ENCODE measurements at regions not wholly inside any gene's neighbourhood (a gene's known extent, or its start where the extent isn't known, plus 50 kb on each side); places are given as distances from the start of the nearest gene placed in this dataset.

- peak; percentile 61 to 84 for DNase-seq
- H4K91ac ChIP-seq (ENCODE audit: low read depth, low read length): peak overlapping the region; percentile 26
- H3K36me3 ChIP-seq (ENCODE audit: control insufficient read depth in 1 of 2, insufficient read depth in 2 of 2, low read length in 2 of 2): no peaks in the 10 kb centered on the region
- no CpG with 5 or more reads among the region's 6 CpGs for WGBS (ENCODE audit: extremely low coverage, insufficient coverage, insufficient read length)
- no peak overlapping the region for H3K4ac ChIP-seq (ENCODE audit: low read depth, low read length)
- no peaks in the 10 kb centered on the region for H3K27me3 ChIP-seq (ENCODE audit: insufficient read depth, low read length)
- H3K4me2 ChIP-seq (ENCODE audit: low read length): no peak overlapping the region
- no peak overlapping the region for H2AFZ ChIP-seq (ENCODE audit: insufficient read depth, low read length, poor library complexity)
- H3K27ac ChIP-seq (ENCODE audit: low read depth, low read length): no peak overlapping the region
- H3K14ac ChIP-seq (ENCODE audit: low read length): no peak overlapping the region
- H4K12ac ChIP-seq (ENCODE audit: low read depth, low read length): no peak overlapping the region
- no peak overlapping the region for H2AK5ac ChIP-seq (ENCODE audit: low read length)
- H2BK5ac ChIP-seq (ENCODE audit: low read depth, low read length, poor library complexity): no peak overlapping the region
- H3K4me3 ChIP-seq (ENCODE audit: low read depth, low read length): no peak overlapping the region
- peaks cover 5 to 6% of the 10 kb centered on the region in 2 experiments for H3K4me1 ChIP-seq (ENCODE audit: control insufficient read depth in 1 of 2, insufficient read depth in 2 of 2, low read length in 2 of 2)
- H3K9ac ChIP-seq (ENCODE audit: low read length): no peak overlapping the region
- no peak overlapping the region for H3K23ac ChIP-seq (ENCODE audit: low read length)
- H2BK120ac ChIP-seq (ENCODE audit: insufficient read depth, low read length, poor library complexity): peak overlapping the region; percentile 8
- H3K79me1 ChIP-seq (ENCODE audit: low read length): peaks cover 2% of the 10 kb centered on the region
- no peak overlapping the region for H2BK12ac ChIP-seq (ENCODE audit: low read length)
- no peak overlapping the region for H4K8ac ChIP-seq (ENCODE audit: low read depth, low read length)
- no peaks in the 10 kb centered on the region for H3K9me3 ChIP-seq (ENCODE audit: insufficient read depth, low read depth, low read length)
- no peaks in the 10 kb centered on the region for H3K79me2 ChIP-seq (ENCODE audit: control insufficient read depth, insufficient read depth, low read length, poor library complexity)
- H3K18ac ChIP-seq (ENCODE audit: low read length): no peak overlapping the region
Observed at GRCh38 chr4:100086766-100087431, 103.4 kb downstream of the DDIT4L start.

- Histone ChIP-seq H3K4me3 (ENCODE audit: low read depth, low read length) (no peak overlapping the region), H4K12ac (ENCODE audit: low read depth, low read length) (no peak overlapping the region), H3K4me1 (ENCODE audit: control insufficient read depth in 1 of 2, insufficient read depth in 2 of 2, low read length in 2 of 2) (peaks cover 5 to 6% of the 10 kb centered on the region in 2 experiments), H2AFZ (ENCODE audit: insufficient read depth, low read length, poor library complexity) (no peak overlapping the region), H2BK120ac (ENCODE audit: insufficient read depth, low read length, poor library complexity) (no peak overlapping the region), H3K4me2 (ENCODE audit: low read length) (no peak overlapping the region), H3K9me3 (ENCODE audit: insufficient read depth, low read depth, low read length) (no peaks in the 10 kb centered on the region), H3K79me1 (ENCODE audit: low read length) (peaks cover 2% of the 10 kb centered on the region), H3K18ac (ENCODE audit: low read length) (no peak overlapping the region), H3K79me2 (ENCODE audit: control insufficient read depth, insufficient read depth, low read length, poor library complexity) (no peaks in the 10 kb centered on the region), H3K27ac (ENCODE audit: low read depth, low read length) (no peak overlapping the region), H2AK5ac (ENCODE audit: low read length) (no peak overlapping the region), H3K14ac (ENCODE audit: low read length) (no peak overlapping the region), H3K23ac (ENCODE audit: low read length) (no peak overlapping the region), H2BK12ac (ENCODE audit: low read length) (no peak overlapping the region), H4K8ac (ENCODE audit: low read depth, low read length) (no peak overlapping the region), H3K4ac (ENCODE audit: low read depth, low read length) (no peak overlapping the region), H3K27me3 (ENCODE audit: insufficient read depth, low read length) (no peaks in the 10 kb centered on the region), H2BK5ac (ENCODE audit: low read depth, low read length, poor library complexity) (no peak overlapping the region), H4K91ac (ENCODE audit: low read depth, low read length) (no peak overlapping the region), H3K36me3 (ENCODE audit: control insufficient read depth in 1 of 2, insufficient read depth in 2 of 2, low read length in 2 of 2) (no peaks in the 10 kb centered on the region), H3K9ac (ENCODE audit: low read length) (no peak overlapping the region)
- no peak for DNase-seq
- WGBS (ENCODE audit: extremely low coverage, insufficient coverage, insufficient read length): no CpG with 5 or more reads among the region's 1 CpG
Observed at GRCh38 chr4:100084892-100085291, 105.4 kb downstream of the DDIT4L start.

- Histone ChIP-seq H3K14ac (ENCODE audit: low read length) (no peak overlapping the region), H3K4ac (ENCODE audit: low read depth, low read length) (no peak overlapping the region), H3K79me2 (ENCODE audit: control insufficient read depth, insufficient read depth, low read length, poor library complexity) (no peaks in the 10 kb centered on the region), H3K9ac (ENCODE audit: low read length) (no peak overlapping the region), H3K27ac (ENCODE audit: low read depth, low read length) (no peak overlapping the region), H3K36me3 (ENCODE audit: control insufficient read depth in 1 of 2, insufficient read depth in 2 of 2, low read length in 2 of 2) (no peaks in the 10 kb centered on the region), H3K79me1 (ENCODE audit: low read length) (peaks cover 2% of the 10 kb centered on the region), H4K91ac (ENCODE audit: low read depth, low read length) (no peak overlapping the region), H3K4me2 (ENCODE audit: low read length) (no peak overlapping the region), H2AK5ac (ENCODE audit: low read length) (no peak overlapping the region), H2AFZ (ENCODE audit: insufficient read depth, low read length, poor library complexity) (no peak overlapping the region), H4K8ac (ENCODE audit: low read depth, low read length) (no peak overlapping the region), H2BK120ac (ENCODE audit: insufficient read depth, low read length, poor library complexity) (no peak overlapping the region), H3K9me3 (ENCODE audit: insufficient read depth, low read depth, low read length) (no peaks in the 10 kb centered on the region), H3K4me1 (ENCODE audit: control insufficient read depth in 1 of 2, insufficient read depth in 2 of 2, low read length in 2 of 2) (peaks cover 5 to 6% of the 10 kb centered on the region in 2 experiments), H3K4me3 (ENCODE audit: low read depth, low read length) (no peak overlapping the region), H4K12ac (ENCODE audit: low read depth, low read length) (no peak overlapping the region), H3K23ac (ENCODE audit: low read length) (no peak overlapping the region), H3K27me3 (ENCODE audit: insufficient read depth, low read length) (no peaks in the 10 kb centered on the region), H2BK5ac (ENCODE audit: low read depth, low read length, poor library complexity) (no peak overlapping the region), H2BK12ac (ENCODE audit: low read length) (no peak overlapping the region), H3K18ac (ENCODE audit: low read length) (no peak overlapping the region)
- no peak for DNase-seq
Observed at GRCh38 chr4:100083289-100083688, 107.0 kb downstream of the DDIT4L start.

GRCh38 chr4:100082852-100083251 lies 107.4 kb downstream of the DDIT4L start:
- DNase-seq: no peak
- Histone ChIP-seq H3K4ac (ENCODE audit: low read depth, low read length) (no peak overlapping the region), H3K18ac (ENCODE audit: low read length) (no peak overlapping the region), H3K27ac (ENCODE audit: low read depth, low read length) (no peak overlapping the region), H2BK5ac (ENCODE audit: low read depth, low read length, poor library complexity) (no peak overlapping the region), H3K4me1 (ENCODE audit: control insufficient read depth in 1 of 2, insufficient read depth in 2 of 2, low read length in 2 of 2) (peaks cover 5 to 6% of the 10 kb centered on the region in 2 experiments), H4K12ac (ENCODE audit: low read depth, low read length) (no peak overlapping the region), H4K91ac (ENCODE audit: low read depth, low read length) (no peak overlapping the region), H2AK5ac (ENCODE audit: low read length) (no peak overlapping the region), H4K8ac (ENCODE audit: low read depth, low read length) (no peak overlapping the region), H3K79me1 (ENCODE audit: low read length) (peaks cover 2% of the 10 kb centered on the region), H3K27me3 (ENCODE audit: insufficient read depth, low read length) (no peaks in the 10 kb centered on the region), H3K4me3 (ENCODE audit: low read depth, low read length) (no peak overlapping the region), H2AFZ (ENCODE audit: insufficient read depth, low read length, poor library complexity) (no peak overlapping the region), H2BK120ac (ENCODE audit: insufficient read depth, low read length, poor library complexity) (no peak overlapping the region), H3K14ac (ENCODE audit: low read length) (no peak overlapping the region), H2BK12ac (ENCODE audit: low read length) (no peak overlapping the region), H3K4me2 (ENCODE audit: low read length) (no peak overlapping the region), H3K36me3 (ENCODE audit: control insufficient read depth in 1 of 2, insufficient read depth in 2 of 2, low read length in 2 of 2) (no peaks in the 10 kb centered on the region), H3K9me3 (ENCODE audit: insufficient read depth, low read depth, low read length) (no peaks in the 10 kb centered on the region), H3K23ac (ENCODE audit: low read length) (no peak overlapping the region), H3K79me2 (ENCODE audit: control insufficient read depth, insufficient read depth, low read length, poor library complexity) (no peaks in the 10 kb centered on the region), H3K9ac (ENCODE audit: low read length) (no peak overlapping the region)
- WGBS (ENCODE audit: extremely low coverage, insufficient coverage, insufficient read length): no CpG with 5 or more reads among the region's 1 CpG

Data from trophoblast cell (in vitro differentiated cells and primary cell).